D721Med (cell line): ENCODE measurements at regions not wholly inside any gene's neighbourhood (a gene's known extent, or its start where the extent isn't known, plus 50 kb on each side); places are given as distances from the start of the nearest gene placed in this dataset.
"Not testable (repeated sequence)": the region's sequence is repeated elsewhere in the genome, so short reads cannot be mapped to it uniquely, and the experiment has no call there.

Source experiments
- DNase-seq: peaks from one replicate; pipeline ENCODE4 v3.0.0; 2011; ENCODE audit warnings: low spot score; ENCODE audit not compliant: insufficient read length
- FAIRE-seq: peaks from 2 replicates; lab custom pipeline; 2011; peaks lifted over from hg19 to GRCh38; lab: Jason Lieb, UNC
- TF ChIP-seq, protein P1 (sequence below): IDR thresholded peaks from 2 replicates; pipeline ENCODE4 v1.5.1; 2012; ENCODE audit warnings: mild to moderate bottlenecking, control low read depth; ENCODE audit not compliant: insufficient read depth; ENCODE audit errors: missing control alignments

DNA sequence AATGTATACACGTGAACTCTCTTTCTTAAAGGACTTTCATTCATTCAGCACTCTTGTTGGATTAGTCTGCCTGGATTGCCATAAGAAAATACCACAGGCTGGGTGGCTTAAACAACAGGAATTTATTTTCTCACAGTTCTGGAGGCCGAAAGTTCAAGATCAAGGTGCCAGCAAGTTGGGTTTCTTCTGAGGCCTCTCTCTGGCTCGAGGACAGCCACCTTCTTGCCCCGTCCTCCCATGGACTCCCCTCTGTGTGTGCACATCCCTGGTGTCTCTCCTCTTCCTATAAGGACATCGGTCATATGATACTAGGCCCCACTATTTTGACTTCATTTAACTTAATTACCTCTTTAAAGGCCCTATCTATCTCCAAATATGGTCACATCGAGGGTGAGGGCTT, 110.4 kb upstream of the BMPER start:
- DNase-seq: no peak
- TF ChIP-seq, protein P1, sequence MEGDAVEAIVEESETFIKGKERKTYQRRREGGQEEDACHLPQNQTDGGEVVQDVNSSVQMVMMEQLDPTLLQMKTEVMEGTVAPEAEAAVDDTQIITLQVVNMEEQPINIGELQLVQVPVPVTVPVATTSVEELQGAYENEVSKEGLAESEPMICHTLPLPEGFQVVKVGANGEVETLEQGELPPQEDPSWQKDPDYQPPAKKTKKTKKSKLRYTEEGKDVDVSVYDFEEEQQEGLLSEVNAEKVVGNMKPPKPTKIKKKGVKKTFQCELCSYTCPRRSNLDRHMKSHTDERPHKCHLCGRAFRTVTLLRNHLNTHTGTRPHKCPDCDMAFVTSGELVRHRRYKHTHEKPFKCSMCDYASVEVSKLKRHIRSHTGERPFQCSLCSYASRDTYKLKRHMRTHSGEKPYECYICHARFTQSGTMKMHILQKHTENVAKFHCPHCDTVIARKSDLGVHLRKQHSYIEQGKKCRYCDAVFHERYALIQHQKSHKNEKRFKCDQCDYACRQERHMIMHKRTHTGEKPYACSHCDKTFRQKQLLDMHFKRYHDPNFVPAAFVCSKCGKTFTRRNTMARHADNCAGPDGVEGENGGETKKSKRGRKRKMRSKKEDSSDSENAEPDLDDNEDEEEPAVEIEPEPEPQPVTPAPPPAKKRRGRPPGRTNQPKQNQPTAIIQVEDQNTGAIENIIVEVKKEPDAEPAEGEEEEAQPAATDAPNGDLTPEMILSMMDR: no peak
- no peak for FAIRE-seq

DNA sequence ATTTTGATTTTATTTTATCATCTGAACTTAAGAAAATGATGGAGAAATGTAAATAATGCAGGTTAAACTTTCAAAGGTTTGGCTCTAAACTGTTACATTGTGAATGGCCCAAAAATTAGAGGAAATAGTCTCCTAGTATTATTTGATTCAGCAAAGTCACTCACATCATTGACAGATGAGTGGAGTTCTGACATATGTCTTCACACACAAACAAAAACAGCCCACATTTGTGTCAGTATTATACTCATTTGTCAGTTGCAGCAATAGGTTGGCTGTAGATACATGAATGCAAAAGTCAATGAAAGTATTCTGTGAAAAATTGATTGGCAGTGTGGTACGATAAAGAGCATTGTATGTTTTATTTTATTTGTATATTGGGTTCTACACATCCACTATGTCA, 108.8 kb upstream of the BMPER start:
- DNase-seq (no peak), FAIRE-seq (no peak)
- TF ChIP-seq, protein P1: no peak

DNA sequence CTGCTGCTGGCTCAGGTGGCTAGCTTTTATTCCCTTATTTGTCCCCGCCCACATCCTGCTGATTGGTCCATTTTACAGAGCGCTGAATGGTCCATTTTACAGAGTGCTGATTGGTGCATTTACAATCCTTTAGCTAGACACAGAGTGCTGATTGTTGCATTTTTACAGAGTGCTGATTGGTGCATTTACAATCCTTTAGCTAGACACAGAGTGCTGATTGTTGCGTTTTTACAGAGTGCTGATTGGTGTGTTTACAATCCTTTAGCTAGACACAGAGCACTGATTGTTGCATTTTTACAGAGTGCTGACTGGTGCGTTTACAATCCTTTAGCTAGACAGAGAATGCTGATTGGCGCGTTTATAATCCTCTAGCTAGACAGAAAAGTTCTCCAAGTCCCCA, 107.8 kb upstream of the BMPER start:
- FAIRE-seq, DNase-seq: not testable (repeated sequence)

DNA sequence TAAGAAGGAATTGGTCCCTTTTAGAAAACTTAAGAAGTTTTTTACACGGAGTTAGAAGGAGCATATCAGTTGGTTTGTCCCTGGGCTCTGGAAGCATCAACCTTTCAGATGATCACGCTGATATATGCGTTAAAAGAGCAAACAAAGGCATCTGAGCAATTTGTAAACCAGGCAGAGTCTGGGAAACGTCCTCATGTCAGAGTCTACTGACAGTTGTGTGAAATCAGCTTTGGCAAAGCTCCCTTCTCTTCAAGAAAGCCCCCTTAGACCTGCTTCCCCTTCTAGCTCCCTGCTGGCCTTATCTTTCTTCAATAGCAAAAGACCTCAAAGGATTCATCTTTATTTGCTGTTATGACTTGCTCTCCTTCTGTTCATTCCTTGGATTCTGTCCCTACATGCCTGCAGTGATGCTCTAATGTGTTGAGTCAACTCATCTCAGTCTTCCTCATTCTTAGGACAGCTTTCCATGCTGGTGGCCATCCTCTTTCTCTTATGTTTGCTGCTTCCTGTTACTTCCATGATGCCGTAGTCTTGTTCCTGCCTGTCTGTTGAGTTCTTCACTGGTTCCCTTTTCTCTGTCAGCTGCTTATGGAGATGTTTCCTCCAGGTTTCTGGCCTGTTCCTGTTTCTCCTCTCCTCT, 106.5 kb upstream of the BMPER start:
- TF ChIP-seq, protein P1: no peak
- DNase-seq (no peak), FAIRE-seq (no peak)

DNA sequence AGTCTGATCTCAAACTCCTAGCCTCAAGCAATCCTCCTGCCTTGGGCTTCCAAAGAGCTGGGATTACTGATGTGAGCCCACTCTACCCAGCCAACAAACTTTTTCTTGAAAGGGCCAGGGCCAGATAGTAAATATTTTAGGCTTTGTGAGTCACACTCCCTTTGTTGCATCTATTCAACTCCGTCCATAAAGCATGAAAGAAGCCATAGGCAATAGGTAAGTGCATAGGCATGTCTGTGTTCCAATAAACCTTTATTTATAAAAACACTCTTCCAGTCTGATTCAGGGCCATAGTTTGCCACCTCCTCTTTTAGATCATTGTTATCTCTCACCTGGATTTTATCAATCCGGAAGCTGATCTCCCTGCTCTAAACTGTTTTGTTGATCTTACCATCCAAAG, 105.6 kb upstream of the BMPER start:
- no peak for FAIRE-seq
- no peak for DNase-seq
- TF ChIP-seq, protein P1: no peak

DNA sequence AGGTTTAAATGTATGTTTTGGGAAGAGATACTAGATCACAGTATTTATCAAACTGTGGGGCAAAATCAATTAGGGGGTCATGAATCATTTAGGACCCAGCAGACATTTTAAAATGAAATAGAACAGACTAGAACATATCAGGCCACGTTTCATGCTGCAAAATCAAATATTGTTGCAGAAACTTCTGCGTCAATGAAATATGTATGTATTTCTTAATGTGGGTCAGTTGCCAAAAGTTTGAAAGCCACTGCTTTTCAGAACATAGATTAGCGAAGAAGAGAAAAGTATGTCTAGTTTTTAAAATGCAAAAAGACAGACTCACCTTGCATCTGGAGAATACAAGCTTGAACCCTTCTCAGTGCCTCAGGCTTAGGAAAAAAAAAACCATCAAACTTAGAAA, 102.7 kb upstream of the BMPER start:
- FAIRE-seq: no peak
- TF ChIP-seq, protein P1: no peak
- DNase-seq: no peak

DNA sequence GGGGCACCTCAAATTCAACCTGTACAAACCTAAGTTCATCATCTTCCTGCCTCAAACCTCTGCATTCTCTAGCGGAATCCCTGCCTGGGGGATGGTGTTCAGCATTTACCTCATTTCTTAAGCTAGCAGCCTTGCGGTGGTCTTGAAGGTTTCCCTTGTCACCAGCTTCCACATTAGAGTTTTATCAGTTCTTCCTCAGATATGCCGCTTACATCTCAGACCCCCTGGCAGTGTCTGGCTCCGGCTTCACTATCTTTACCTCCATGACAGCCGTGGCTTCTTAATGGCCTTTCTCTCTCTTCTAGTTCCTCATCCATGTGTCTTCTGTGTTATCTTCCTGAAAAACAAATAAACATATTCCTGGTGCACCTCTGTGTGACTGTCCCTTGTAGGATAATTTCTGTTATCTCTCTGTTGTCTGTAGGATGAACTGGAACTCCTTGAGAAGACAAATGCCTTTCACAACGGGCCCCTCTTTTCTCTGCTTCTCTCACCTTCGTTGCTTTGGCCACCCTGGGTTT, 101.1 kb upstream of the BMPER start:
- no peak for DNase-seq
- TF ChIP-seq, protein P1: no peak
- FAIRE-seq: no peak
